ENCODE measurements at regions not wholly inside any gene's neighbourhood (a gene's known extent, or its start where the extent isn't known, plus 50 kb on each side); places are given as distances from the start of the nearest gene placed in this dataset.
"Not testable (repeated sequence)": the region's sequence is repeated elsewhere in the genome, so short reads cannot be mapped to it uniquely, and the experiment has no call there.

GRCh38 chr1:229119161-229119560, 151.8 kb upstream of the RAB4A start:
- DNase-seq (ENCODE audit: low read depth, low spot score) = no peak
- in situ Hi-C loops (cut with HindIII; ENCODE audit: low pct_unique_long_range_greater_than_20kb, low sequenced_read_pairs) = no loop called here

- no peak for DNase-seq (ENCODE audit: low read depth, low spot score)
- in situ Hi-C loops (cut with HindIII; ENCODE audit: low pct_unique_long_range_greater_than_20kb, low sequenced_read_pairs) = no loop called here
These were observed 151.0 kb upstream of the RAB4A start for GRCh38 chr1:229119876-229120275.

- no peak for DNase-seq (ENCODE audit: low read depth, low spot score)
- in situ Hi-C loops (cut with HindIII; ENCODE audit: low pct_unique_long_range_greater_than_20kb, low sequenced_read_pairs) = no loop called here
These were observed 149.0 kb upstream of the RAB4A start for GRCh38 chr1:229121845-229122436.

GRCh38 chr1:229122606-229123005, 148.3 kb upstream of the RAB4A start:
- in situ Hi-C loops (cut with HindIII; ENCODE audit: low pct_unique_long_range_greater_than_20kb, low sequenced_read_pairs) = no loop called here
- DNase-seq (ENCODE audit: low read depth, low spot score) = no peak

GRCh38 chr1:229124116-229124515, 146.8 kb upstream of the RAB4A start:
- DNase-seq (ENCODE audit: low read depth, low spot score) = no peak
- in situ Hi-C loops (cut with HindIII; ENCODE audit: low pct_unique_long_range_greater_than_20kb, low sequenced_read_pairs) = no loop called here

- peak; percentile 20 for DNase-seq (ENCODE audit: low read depth, low spot score)
- in situ Hi-C loops (cut with HindIII; ENCODE audit: low pct_unique_long_range_greater_than_20kb, low sequenced_read_pairs) = no loop called here
These were observed 146.3 kb upstream of the RAB4A start for GRCh38 chr1:229124520-229125124.

GRCh38 chr1:229127301-229127700, 143.6 kb upstream of the RAB4A start:
- peak; percentile 4 for DNase-seq (ENCODE audit: low read depth, low spot score)

GRCh38 chr1:229128066-229128608, 142.8 kb upstream of the RAB4A start:
- no peak for DNase-seq (ENCODE audit: low read depth, low spot score)
- in situ Hi-C loops (cut with HindIII; ENCODE audit: low pct_unique_long_range_greater_than_20kb, low sequenced_read_pairs) = no loop called here

More at GRCh38 chr1:229127301-229127700, 143.6 kb upstream of the RAB4A start:
- in situ Hi-C loops (cut with HindIII; ENCODE audit: low pct_unique_long_range_greater_than_20kb, low sequenced_read_pairs) = no loop called here

GRCh38 chr1:229129301-229130027, 141.4 kb upstream of the RAB4A start:
- in situ Hi-C loops (cut with HindIII; ENCODE audit: low pct_unique_long_range_greater_than_20kb, low sequenced_read_pairs) = no loop called here
- no peak for DNase-seq (ENCODE audit: low read depth, low spot score)

- in situ Hi-C loops (cut with HindIII; ENCODE audit: low pct_unique_long_range_greater_than_20kb, low sequenced_read_pairs) = no loop called here
- DNase-seq (ENCODE audit: low read depth, low spot score) = no peak
These were observed 140.8 kb upstream of the RAB4A start for GRCh38 chr1:229130028-229130668.

GRCh38 chr1:229131243-229132105, 139.4 kb upstream of the RAB4A start:
- DNase-seq (ENCODE audit: low read depth, low spot score) = no peak
- in situ Hi-C loops (cut with HindIII; ENCODE audit: low pct_unique_long_range_greater_than_20kb, low sequenced_read_pairs) = no loop called here

- in situ Hi-C loops (cut with HindIII; ENCODE audit: low pct_unique_long_range_greater_than_20kb, low sequenced_read_pairs) = no loop called here
- no peak for DNase-seq (ENCODE audit: low read depth, low spot score)
These were observed 138.8 kb upstream of the RAB4A start for GRCh38 chr1:229132106-229132443.

GRCh38 chr1:229132706-229133105, 138.2 kb upstream of the RAB4A start:
- no peak for DNase-seq (ENCODE audit: low read depth, low spot score)
- in situ Hi-C loops (cut with HindIII; ENCODE audit: low pct_unique_long_range_greater_than_20kb, low sequenced_read_pairs) = no loop called here

GRCh38 chr1:229133151-229133550, 137.8 kb upstream of the RAB4A start:
- in situ Hi-C loops (cut with HindIII; ENCODE audit: low pct_unique_long_range_greater_than_20kb, low sequenced_read_pairs) = no loop called here
- no peak for DNase-seq (ENCODE audit: low read depth, low spot score)

GRCh38 chr1:229133811-229134210, 137.1 kb upstream of the RAB4A start:
- in situ Hi-C loops (cut with HindIII; ENCODE audit: low pct_unique_long_range_greater_than_20kb, low sequenced_read_pairs) = no loop called here
- no peak for DNase-seq (ENCODE audit: low read depth, low spot score)

- DNase-seq (ENCODE audit: low read depth, low spot score); in situ Hi-C loops (cut with HindIII; ENCODE audit: low pct_unique_long_range_greater_than_20kb, low sequenced_read_pairs): not testable (repeated sequence)
These were observed 136.3 kb upstream of the RAB4A start for GRCh38 chr1:229134381-229135217.

GRCh38 chr1:229135773-229136172, 135.1 kb upstream of the RAB4A start:
- DNase-seq (ENCODE audit: low read depth, low spot score) = no peak
- in situ Hi-C loops (cut with HindIII; ENCODE audit: low pct_unique_long_range_greater_than_20kb, low sequenced_read_pairs) = no loop called here

All from SK-MEL-5 (cell line).